Astrocyte (in vitro differentiated cells and primary cell): ENCODE measurements at regions not wholly inside any gene's neighbourhood (a gene's known extent, or its start where the extent isn't known, plus 50 kb on each side); places are given as distances from the start of the nearest gene placed in this dataset.

Experiments
- EZH2 ChIP-seq: IDR thresholded peaks from 2 replicates; pipeline ENCODE4 v1.6.1; 2012; ENCODE audit warnings: mild to moderate bottlenecking, low read length, inconsistent platforms; ENCODE audit not compliant: insufficient read depth
- TF ChIP-seq, protein P1 (sequence below): IDR thresholded peaks from 2 replicates; pipeline ENCODE4 v1.5.1; 2011; ENCODE audit warnings: low read depth, mild to moderate bottlenecking, inconsistent platforms, low read length, moderate library complexity; ENCODE audit not compliant: insufficient read depth

DNA sequence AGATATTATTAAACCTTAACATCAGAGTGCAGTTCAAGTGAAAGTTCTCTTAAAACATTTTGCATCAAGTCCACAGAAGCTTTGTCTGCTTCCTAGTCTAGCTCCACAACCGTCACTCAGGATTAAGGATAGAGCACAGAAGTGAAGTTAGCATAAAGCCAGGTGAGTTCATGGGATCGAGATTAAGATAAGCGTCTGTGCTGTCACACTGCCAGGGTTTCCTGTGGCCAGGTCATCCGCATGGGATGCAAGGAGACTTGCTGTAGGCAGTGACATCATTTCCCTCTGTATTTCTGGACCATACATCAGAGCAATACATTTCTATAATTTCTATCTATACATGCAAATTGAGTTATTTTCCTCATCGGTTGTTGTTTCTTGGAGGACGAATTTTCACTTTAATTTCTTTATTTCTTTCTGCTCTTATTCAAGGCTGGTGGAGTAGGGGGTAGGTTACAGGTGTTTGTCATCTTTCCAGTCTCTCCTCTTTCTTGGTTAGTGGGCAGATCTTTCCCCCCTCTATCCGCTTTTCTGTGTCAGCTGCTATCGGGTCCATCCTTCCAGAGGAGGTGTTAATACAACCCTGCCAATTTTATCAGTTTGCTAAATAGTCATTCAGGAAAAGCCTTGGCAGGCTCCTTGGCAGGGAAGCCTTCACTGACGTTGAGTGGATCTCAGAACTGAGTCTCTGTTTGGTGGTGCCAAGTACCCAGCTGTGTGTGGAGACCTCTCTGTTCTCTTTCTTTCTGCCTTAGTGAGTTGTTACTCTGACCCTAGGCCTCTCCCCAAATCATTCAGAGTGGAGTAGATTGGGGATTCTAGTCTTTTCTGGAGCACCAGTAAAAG is 307.6 kb upstream of the MAP3K7 start:
- TF ChIP-seq, protein P1, sequence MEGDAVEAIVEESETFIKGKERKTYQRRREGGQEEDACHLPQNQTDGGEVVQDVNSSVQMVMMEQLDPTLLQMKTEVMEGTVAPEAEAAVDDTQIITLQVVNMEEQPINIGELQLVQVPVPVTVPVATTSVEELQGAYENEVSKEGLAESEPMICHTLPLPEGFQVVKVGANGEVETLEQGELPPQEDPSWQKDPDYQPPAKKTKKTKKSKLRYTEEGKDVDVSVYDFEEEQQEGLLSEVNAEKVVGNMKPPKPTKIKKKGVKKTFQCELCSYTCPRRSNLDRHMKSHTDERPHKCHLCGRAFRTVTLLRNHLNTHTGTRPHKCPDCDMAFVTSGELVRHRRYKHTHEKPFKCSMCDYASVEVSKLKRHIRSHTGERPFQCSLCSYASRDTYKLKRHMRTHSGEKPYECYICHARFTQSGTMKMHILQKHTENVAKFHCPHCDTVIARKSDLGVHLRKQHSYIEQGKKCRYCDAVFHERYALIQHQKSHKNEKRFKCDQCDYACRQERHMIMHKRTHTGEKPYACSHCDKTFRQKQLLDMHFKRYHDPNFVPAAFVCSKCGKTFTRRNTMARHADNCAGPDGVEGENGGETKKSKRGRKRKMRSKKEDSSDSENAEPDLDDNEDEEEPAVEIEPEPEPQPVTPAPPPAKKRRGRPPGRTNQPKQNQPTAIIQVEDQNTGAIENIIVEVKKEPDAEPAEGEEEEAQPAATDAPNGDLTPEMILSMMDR = no peak
- no peak for TF ChIP-seq EZH2
